ENCODE measurements at regions not wholly inside any gene's neighbourhood (a gene's known extent, or its start where the extent isn't known, plus 50 kb on each side); places are given as distances from the start of the nearest gene placed in this dataset.

DNA sequence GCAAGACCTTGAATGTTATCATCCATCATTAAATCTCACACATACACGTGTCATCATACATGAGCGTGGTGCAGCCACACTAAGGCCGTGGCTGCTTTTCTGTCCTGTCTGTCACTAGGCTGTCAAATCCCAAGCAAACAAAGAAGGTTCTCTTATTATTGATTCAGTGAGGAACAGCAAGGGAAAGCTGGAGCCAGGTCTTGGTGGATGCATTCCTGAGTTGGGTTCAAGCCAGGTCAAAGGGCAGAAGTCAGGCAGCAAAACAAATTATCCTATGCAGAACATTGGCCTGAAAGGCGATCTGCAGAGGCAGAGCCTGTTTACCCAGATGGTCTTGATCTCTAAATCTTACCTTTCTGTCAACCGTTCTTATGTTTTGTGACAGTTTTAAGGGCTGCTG is 252.3 kb downstream of the NEDD1 start (continued):
- TF ChIP-seq FOXO1 (CRISPR knock-in tag; IDR thresholded peaks at IDR 0.05) (peak; percentile 47; the same call in 1 of the 2 replicates), PAX8 (CRISPR knock-in tag; IDR thresholded peaks at IDR 0.05; ENCODE audit: borderline replicate concordance) (no peak), ZNF598 (CRISPR knock-in tag; IDR thresholded peaks at IDR 0.05; ENCODE audit: borderline replicate concordance) (no peak), FOSL1 (CRISPR knock-in tag; IDR thresholded peaks at IDR 0.05; ENCODE audit: borderline replicate concordance) (no peak), ZMYM2 (CRISPR knock-in tag; IDR thresholded peaks at IDR 0.05) (no peak), SYNCRIP (IDR thresholded peaks at IDR 0.05; ENCODE audit: insufficient read depth, low read depth, low read length) (no peak), NKX3-1 (CRISPR knock-in tag; IDR thresholded peaks at IDR 0.05) (no peak), KDM6A (CRISPR knock-in tag; IDR thresholded peaks at IDR 0.05; ENCODE audit: low read depth) (0 out of 2 replicates have a peak, but pooled peaks have one; percentile 27), ONECUT2 (CRISPR knock-in tag; IDR thresholded peaks at IDR 0.05) (peak; percentile 84), NR2F2 (IDR thresholded peaks at IDR 0.05; ENCODE audit: borderline replicate concordance, low read depth) (peak; percentile 81), HDAC2 (CRISPR knock-in tag; IDR thresholded peaks at IDR 0.05) (peak; percentile 39; the same call in 1 of the 2 replicates), ATF7-NPFF (CRISPR knock-in tag; IDR thresholded peaks at IDR 0.05; ENCODE audit: low read depth) (no peak), U2AF2 (IDR thresholded peaks at IDR 0.05; ENCODE audit: low read depth, low read length) (no peak), GABPB1 (CRISPR knock-in tag; IDR thresholded peaks at IDR 0.05) (no peak), RAD21 (CRISPR knock-in tag; IDR thresholded peaks at IDR 0.05) (no peak), WIZ (CRISPR knock-in tag; IDR thresholded peaks at IDR 0.05) (no peak), ZNF558 (CRISPR knock-in tag; IDR thresholded peaks at IDR 0.05; ENCODE audit: borderline replicate concordance) (no peak), NR2F1 (CRISPR knock-in tag; IDR thresholded peaks at IDR 0.05) (peak; percentile 84 to 88; a peak in 3 of 4 replicates), ZNF138 (CRISPR knock-in tag; IDR thresholded peaks at IDR 0.05; ENCODE audit: low read depth) (no peak), SSRP1 (CRISPR knock-in tag; IDR thresholded peaks at IDR 0.05) (no peak), NAIF1 (CRISPR knock-in tag; IDR thresholded peaks at IDR 0.05; ENCODE audit: borderline replicate concordance) (no peak)
- TF ChIP-seq, protein P1, sequence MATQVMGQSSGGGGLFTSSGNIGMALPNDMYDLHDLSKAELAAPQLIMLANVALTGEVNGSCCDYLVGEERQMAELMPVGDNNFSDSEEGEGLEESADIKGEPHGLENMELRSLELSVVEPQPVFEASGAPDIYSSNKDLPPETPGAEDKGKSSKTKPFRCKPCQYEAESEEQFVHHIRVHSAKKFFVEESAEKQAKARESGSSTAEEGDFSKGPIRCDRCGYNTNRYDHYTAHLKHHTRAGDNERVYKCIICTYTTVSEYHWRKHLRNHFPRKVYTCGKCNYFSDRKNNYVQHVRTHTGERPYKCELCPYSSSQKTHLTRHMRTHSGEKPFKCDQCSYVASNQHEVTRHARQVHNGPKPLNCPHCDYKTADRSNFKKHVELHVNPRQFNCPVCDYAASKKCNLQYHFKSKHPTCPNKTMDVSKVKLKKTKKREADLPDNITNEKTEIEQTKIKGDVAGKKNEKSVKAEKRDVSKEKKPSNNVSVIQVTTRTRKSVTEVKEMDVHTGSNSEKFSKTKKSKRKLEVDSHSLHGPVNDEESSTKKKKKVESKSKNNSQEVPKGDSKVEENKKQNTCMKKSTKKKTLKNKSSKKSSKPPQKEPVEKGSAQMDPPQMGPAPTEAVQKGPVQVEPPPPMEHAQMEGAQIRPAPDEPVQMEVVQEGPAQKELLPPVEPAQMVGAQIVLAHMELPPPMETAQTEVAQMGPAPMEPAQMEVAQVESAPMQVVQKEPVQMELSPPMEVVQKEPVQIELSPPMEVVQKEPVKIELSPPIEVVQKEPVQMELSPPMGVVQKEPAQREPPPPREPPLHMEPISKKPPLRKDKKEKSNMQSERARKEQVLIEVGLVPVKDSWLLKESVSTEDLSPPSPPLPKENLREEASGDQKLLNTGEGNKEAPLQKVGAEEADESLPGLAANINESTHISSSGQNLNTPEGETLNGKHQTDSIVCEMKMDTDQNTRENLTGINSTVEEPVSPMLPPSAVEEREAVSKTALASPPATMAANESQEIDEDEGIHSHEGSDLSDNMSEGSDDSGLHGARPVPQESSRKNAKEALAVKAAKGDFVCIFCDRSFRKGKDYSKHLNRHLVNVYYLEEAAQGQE (IDR thresholded peaks at IDR 0.05; ENCODE audit: borderline replicate concordance in 1 of 2, low read depth in 1 of 2, low read length in 2 of 2): no peak
- TF ChIP-seq, protein P2, sequence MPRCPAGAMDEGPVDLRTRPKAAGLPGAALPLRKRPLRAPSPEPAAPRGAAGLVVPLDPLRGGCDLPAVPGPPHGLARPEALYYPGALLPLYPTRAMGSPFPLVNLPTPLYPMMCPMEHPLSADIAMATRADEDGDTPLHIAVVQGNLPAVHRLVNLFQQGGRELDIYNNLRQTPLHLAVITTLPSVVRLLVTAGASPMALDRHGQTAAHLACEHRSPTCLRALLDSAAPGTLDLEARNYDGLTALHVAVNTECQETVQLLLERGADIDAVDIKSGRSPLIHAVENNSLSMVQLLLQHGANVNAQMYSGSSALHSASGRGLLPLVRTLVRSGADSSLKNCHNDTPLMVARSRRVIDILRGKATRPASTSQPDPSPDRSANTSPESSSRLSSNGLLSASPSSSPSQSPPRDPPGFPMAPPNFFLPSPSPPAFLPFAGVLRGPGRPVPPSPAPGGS (CRISPR knock-in tag; IDR thresholded peaks at IDR 0.05): no peak
- TF ChIP-seq, protein P3, sequence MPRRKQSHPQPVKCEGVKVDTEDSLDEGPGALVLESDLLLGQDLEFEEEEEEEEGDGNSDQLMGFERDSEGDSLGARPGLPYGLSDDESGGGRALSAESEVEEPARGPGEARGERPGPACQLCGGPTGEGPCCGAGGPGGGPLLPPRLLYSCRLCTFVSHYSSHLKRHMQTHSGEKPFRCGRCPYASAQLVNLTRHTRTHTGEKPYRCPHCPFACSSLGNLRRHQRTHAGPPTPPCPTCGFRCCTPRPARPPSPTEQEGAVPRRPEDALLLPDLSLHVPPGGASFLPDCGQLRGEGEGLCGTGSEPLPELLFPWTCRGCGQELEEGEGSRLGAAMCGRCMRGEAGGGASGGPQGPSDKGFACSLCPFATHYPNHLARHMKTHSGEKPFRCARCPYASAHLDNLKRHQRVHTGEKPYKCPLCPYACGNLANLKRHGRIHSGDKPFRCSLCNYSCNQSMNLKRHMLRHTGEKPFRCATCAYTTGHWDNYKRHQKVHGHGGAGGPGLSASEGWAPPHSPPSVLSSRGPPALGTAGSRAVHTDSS (CRISPR knock-in tag; conservative IDR thresholded peaks at IDR 0.05): no peak
